ENCODE measurements at regions not wholly inside any gene's neighbourhood (a gene's known extent, or its start where the extent isn't known, plus 50 kb on each side); places are given as distances from the start of the nearest gene placed in this dataset.

DNA sequence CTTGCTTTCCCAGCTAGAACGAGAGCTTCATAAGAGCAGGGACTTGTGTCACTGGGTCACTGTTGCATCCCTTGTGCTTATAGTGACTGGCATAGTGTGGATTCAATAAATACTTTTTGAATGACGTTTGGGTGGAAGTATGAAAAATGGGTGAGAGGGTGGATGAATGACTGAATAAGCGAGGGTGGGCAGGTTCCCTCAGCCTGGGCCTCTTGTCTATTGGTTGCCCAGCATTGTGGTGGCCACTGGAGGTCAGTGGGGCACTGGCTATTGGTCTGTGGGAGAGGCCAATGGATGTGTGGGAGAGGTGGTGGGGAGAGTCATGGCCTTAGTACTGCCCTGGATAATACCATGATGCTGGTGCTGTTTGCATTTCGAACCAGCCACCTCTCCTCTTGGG is 93.8 kb upstream of the SKOR2 start:
- no peak for DNase-seq (ENCODE audit: low read depth in 2 of 3, low spot score in 2 of 3)

DNA sequence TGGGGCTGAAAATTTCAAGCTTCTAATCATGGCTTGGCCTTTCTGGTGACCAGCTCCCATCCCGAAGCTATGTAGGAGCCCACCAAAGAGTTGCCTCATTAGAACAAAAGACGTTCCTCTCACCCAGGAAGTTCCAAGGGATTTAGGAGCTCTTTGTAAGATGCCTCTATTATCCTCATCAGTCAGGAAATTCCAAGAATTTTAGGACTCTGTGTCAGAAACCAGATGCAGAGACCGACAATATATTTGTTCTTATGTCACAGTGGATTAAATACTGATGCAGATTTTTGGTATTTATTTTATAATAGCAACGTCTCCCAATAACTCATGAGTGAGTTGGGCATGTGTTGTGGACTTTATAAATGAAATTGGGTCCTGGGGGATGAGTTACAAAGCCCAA is 91.8 kb upstream of the SKOR2 start:
- no peak for DNase-seq (ENCODE audit: low read depth in 2 of 3, low spot score in 2 of 3)

DNA sequence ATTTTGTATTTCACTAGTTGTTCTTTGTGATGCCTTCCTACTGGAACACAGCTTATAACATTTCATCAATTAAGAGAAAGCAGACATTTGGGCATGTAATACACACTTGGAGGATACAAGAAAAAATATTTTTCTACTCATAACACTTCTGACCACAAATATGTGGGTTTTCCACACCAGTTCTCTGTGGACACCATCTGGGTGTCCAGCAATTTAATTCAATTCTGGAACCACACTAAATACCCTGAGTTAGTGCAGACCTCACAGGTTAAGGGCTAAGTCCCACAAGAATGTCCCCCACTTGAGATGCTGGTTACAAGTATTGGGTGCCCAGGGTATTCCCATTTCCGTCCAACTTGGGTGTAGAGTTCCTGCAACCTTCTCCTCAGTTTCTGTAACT is 91.1 kb upstream of the SKOR2 start:
- no peak for DNase-seq (ENCODE audit: low read depth in 2 of 3, low spot score in 2 of 3)

GRCh38 chr18:47341678-47342077 is 90.2 kb upstream of the SKOR2 start:
- no peak for DNase-seq (ENCODE audit: low read depth in 2 of 3, low spot score in 2 of 3)

DNA sequence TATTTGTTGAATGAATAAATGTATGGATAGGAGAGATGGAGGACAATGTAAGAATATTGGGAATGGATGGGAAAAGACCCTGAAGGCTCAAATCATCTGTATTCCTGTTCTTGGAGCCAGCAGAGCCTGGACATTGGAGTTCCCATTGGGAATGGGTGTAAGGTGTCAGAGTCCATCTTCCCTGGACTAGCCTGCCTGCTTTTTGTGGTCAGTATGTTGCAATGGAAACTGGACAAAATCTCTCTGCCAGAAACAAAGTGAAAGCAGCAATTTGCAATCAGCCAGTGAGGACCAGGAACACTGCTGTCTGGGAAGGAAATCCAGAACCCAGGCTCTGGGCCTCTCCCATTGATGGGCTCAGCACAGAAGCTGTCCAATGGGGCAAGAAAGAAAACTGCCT is 83.5 kb upstream of the SKOR2 start:
- DNase-seq (ENCODE audit: low read depth in 2 of 3, low spot score in 2 of 3), result no peak

GRCh38 chr18:47333926-47334635 is 82.6 kb upstream of the SKOR2 start:
- DNase-seq (ENCODE audit: low read depth in 2 of 3, low spot score in 2 of 3), result no peak

GRCh38 chr18:47331641-47332040 is 80.2 kb upstream of the SKOR2 start:
- DNase-seq (ENCODE audit: low read depth in 2 of 3, low spot score in 2 of 3), result no peak

GRCh38 chr18:47331026-47331425 is 79.6 kb upstream of the SKOR2 start:
- no peak for DNase-seq (ENCODE audit: low read depth in 2 of 3, low spot score in 2 of 3)

DNA sequence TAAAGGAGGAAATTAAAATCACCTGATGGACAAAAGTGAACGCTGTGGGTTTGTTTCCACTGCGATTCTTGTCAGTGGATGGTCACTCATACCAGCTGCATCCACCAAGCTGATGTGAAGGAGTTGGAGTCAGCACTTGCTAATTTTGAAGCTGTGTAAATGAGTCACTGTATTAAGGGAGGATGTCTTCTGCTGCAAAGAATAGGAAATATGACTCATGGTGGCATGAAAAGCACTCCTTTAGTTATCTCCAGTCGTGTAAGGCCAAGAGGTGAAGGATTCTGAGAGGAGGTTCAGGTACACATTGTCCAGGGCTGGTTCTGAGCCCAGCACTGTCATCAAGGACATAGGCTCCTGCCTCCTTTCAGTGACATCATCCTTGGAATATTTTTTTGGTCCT is 71.7 kb upstream of the SKOR2 start:
- DNase-seq (ENCODE audit: low read depth in 2 of 3, low spot score in 2 of 3), result no peak

- DNase-seq (ENCODE audit: low read depth in 2 of 3, low spot score in 2 of 3), result no peak
These were observed 70.4 kb upstream of the SKOR2 start for GRCh38 chr18:47321815-47322214.

DNA sequence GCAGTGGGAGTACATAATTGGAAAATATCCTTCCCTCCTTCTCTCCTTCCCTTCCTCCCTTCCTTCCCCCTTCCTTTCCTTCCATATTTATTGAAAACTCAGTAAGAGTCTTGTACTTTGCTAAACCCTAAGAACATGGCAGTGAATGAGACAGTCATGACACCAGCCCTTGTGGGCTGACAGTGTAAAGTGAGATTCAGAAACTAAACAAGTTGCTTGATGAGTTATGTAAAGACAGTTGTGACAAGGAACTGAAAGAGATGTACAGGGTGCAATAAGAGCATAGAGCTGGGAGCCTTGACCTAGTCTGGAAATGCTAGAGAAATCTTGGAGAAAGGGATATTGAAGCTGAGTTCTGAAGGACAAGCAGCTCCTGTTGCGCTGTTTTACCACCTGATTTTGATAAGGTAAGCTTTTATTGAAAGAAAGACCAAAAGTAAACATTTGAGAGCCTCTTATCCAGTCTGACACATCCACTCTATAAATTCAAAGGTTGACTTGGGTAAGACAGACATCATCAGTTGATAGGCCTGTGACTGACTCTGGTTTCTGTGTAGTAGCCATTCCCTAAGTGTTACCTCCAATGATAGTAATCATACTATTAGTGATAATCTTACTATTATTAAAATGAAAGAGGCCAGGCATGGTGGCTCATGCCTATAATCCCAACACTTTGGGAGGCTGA is 66.5 kb upstream of the SKOR2 start:
- no peak for DNase-seq (ENCODE audit: low read depth in 2 of 3, low spot score in 2 of 3)

GRCh38 chr18:47316924-47317323 is 65.5 kb upstream of the SKOR2 start:
- no peak for DNase-seq (ENCODE audit: low read depth in 2 of 3, low spot score in 2 of 3)

DNA sequence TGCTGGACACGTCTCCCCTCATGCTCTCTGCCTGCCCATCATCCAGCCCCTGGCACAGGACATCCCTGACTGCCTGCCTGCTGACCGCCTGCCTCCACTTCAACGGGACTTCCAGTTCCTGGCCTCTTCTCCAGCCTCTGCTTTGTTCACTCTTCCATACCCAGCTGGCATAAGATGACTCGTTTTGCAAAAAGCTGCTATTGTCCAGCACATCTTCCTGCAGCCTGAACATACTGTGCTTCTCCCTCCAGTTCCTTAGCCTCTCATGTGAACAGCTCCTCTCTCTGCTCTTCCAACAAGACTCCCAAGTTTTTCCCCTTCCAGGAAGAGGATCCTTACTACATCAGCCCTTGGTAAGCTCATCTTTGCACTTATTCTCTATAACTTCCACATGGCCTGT is 62.4 kb upstream of the SKOR2 start:
- no peak for DNase-seq (ENCODE audit: low read depth in 2 of 3, low spot score in 2 of 3)

DNA sequence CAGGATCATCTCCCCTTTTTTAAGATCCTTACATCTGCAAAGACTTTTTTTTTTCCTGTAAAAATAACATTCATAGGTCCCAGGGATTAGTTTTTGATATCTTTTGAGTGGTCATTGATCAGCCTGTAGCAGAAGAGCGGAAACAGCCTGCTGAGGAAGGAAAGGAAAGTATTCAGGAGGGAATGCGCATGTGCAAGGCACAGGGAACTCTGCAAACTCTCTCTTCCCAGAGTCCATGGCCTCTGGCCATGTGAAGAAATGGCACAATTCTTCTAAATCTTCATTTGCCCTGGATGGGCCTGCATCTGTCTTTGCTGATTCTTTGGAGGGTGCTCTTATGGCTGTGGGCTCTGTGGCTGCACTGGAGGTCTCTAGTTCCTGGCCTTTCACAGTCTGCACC is 60.1 kb upstream of the SKOR2 start:
- DNase-seq (ENCODE audit: low read depth in 2 of 3, low spot score in 2 of 3), result no peak
